OCI-LY7 (cell line): ENCODE measurements at regions not wholly inside any gene's neighbourhood (a gene's known extent, or its start where the extent isn't known, plus 50 kb on each side); places are given as distances from the start of the nearest gene placed in this dataset.

Experiments used
- CTCF ChIP-seq: fragments of 200-600 bp; sonication (generic); conservative IDR thresholded peaks from 2 replicates; pipeline ENCODE4 v1.5.1; 2014; ENCODE audit warnings: mild to moderate bottlenecking, antibody characterized with exemption, low read length, moderate library complexity, mixed read lengths
- EZH2phosphoT487 ChIP-seq: fragments of 200-600 bp; sonication (generic); IDR thresholded peaks from 2 replicates; pipeline ENCODE4 v1.6.1; 2018; ENCODE audit warnings: low read depth, borderline replicate concordance, mild to moderate bottlenecking, mixed run types, antibody characterized with exemption, low read length, moderate library complexity, mixed read lengths

- TF ChIP-seq CTCF (no peak), EZH2phosphoT487 (no peak)
Measured at GRCh38 chr6:170074435-170074834, 216.4 kb downstream of the DLL1 start.
